Posterior vena cava (tissue), 2 donors: ENCODE measurements at regions not wholly inside any gene's neighbourhood (a gene's known extent, or its start where the extent isn't known, plus 50 kb on each side); places are given as distances from the start of the nearest gene placed in this dataset.
"Not testable (repeated sequence)": the region's sequence is repeated elsewhere in the genome, so short reads cannot be mapped to it uniquely, and the experiment has no call there.

Experiments
- DNase-seq: peaks from one replicate; pipeline ENCODE4 v3.0.0-alpha.2; 2020; ENCODE audit warnings: low spot score
- intact Hi-C, 2 donors: fragments of 100-400 bp; cut with DNase I; formaldehyde crosslinking; loops; one replicate each; pipeline versions ENCODE4 v1.14.1 to v1.14.2; 2022 to 2023
- donor health status: DM: yes; HTN: yes; CAD: no.
- donor health status: DM: yes; HTN: yes; CAD: no.

- intact Hi-C loops, result loop anchor here in 1 of 2 donors (10.0 kb wide), 1 partner anchor 65 kb away; no protein-coding TSS in a partner anchor
- no peak for DNase-seq
Observed at GRCh38 chr2:215839816-215840215, 173.5 kb downstream of the MREG start.

DNA sequence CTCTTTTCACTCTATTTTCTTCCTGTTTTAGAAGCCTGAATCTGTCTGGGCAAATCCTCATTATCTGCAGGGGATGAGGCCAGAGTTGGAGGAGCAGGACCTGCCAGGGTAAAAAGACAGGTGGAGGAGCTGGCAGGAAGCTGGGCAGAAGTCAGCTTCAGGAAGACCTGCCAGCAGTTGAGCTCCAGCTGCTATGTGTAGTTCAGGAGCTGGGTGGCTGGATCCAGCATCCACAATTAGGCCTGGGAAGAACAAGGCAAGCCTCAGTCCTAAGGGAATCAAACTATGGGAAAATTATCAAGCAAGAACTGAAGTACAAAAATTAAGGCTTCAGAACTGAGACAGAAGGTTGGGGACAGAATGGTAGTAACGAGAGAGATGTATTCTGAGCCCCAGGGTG lies 174.0 kb downstream of the MREG start:
- intact Hi-C loops, result loop anchor here in 1 of 2 donors (10.0 kb wide), 1 partner anchor 65 kb away; no protein-coding TSS in a partner anchor
- no peak for DNase-seq

DNA sequence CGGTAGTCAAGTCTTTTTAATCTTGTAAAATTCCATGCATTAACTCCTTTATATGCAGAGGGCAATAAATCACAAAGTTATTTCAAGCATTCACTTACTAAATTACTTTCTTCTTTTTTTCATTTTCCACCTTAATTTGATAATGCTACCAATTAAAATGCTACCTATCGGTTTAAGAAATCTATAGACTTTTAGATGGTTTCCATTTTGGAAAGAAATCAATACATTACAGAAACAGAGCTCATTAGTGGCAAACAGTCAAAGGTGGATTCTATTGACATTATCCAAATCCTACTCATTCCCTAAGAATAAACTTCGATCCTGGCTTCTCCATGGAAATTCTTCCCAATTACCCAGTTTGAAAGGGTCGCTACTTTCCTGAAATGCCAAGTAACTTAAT lies 176.5 kb downstream of the MREG start:
- intact Hi-C loops, result loop anchor here in 1 of 2 donors (10.0 kb wide), 1 partner anchor 68 kb away; no protein-coding TSS in a partner anchor

GRCh38 chr2:215835657-215836056 lies 177.7 kb downstream of the MREG start:
- intact Hi-C loops, result loop anchor here in 1 of 2 donors (10.0 kb wide), 1 partner anchor 69 kb away; no protein-coding TSS in a partner anchor
- DNase-seq, result no peak

More for the DNA sequence above, 176.5 kb downstream of the MREG start:
- no peak for DNase-seq

DNA sequence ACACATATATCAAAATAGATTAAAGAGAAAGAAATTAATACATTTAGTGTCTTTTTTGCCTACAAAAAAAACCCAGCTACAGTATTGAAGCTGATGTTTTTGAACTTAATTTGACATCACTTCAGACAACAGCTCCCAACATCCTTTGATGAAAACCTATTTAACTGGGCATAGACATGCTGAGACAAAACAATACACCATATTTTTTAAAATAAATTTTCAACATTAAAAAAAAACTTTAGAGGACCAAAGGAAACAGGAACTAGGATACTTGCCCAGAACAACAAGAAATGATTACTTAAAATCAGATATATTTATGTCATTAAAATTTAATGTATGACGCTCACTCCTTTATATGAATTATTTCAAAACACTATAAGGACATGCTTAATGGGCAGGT lies 178.1 kb downstream of the MREG start:
- intact Hi-C loops, result loop anchor here in 1 of 2 donors (10.0 kb wide), 1 partner anchor 70 kb away; no protein-coding TSS in a partner anchor

GRCh38 chr2:215833531-215834162 lies 179.7 kb downstream of the MREG start:
- DNase-seq, result no peak
- intact Hi-C loops, result loop anchor here in 1 of 2 donors (10.0 kb wide), 1 partner anchor 71 kb away; no protein-coding TSS in a partner anchor

More for the DNA sequence above, 178.1 kb downstream of the MREG start:
- DNase-seq, result no peak

GRCh38 chr2:215832791-215833190 lies 180.6 kb downstream of the MREG start:
- intact Hi-C loops, result loop anchor here in 1 of 2 donors (10.0 kb wide), 1 partner anchor 72 kb away; no protein-coding TSS in a partner anchor
- no peak for DNase-seq

GRCh38 chr2:215831296-215831913 lies 181.9 kb downstream of the MREG start:
- peak; percentile 79 for DNase-seq
- intact Hi-C loops, result loop anchor here in 1 of 2 donors (10.0 kb wide), 1 partner anchor 73 kb away; no protein-coding TSS in a partner anchor

DNA sequence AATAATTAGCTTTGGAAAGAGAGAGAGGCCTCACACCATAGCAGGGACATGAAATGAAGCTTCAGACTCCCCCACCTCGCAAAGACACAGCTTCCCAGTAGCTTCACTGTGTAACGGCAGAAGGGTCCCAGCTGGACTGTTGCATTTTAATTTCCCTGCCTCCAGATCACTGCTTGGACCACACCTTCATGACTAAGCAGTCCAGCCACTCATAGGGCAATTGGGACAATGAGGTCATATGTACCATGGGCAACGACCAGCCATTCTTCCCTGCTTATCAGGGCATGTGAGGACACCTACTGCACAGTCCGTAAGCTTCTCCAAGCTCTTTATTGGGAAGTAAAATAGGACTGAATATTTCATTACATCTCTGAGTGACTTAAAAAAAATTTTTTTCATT lies 183.0 kb downstream of the MREG start:
- no peak for DNase-seq
- intact Hi-C loops, result loop anchor here in 1 of 2 donors (10.0 kb wide), 1 partner anchor 74 kb away; no protein-coding TSS in a partner anchor

DNA sequence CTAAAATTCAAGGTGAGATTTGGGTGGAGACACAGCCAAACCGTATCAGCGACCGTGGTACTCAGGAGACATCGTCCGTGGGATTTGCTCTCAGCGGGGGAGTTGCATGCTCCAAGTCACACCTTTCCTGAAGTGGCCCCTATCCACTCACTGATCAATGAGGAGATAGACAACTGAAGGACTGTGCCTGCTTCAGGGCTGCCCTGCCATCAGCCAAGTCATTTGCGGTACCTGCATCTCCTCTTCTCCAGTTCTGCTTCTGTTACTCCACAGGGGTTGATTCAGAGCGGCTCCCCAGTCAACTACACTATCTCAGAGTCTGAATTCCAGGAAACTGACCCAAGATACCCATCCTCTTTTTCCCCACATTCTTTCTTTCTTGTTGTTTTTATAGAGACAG lies 184.1 kb downstream of the MREG start:
- intact Hi-C loops, result no loop called here
- no peak for DNase-seq

DNA sequence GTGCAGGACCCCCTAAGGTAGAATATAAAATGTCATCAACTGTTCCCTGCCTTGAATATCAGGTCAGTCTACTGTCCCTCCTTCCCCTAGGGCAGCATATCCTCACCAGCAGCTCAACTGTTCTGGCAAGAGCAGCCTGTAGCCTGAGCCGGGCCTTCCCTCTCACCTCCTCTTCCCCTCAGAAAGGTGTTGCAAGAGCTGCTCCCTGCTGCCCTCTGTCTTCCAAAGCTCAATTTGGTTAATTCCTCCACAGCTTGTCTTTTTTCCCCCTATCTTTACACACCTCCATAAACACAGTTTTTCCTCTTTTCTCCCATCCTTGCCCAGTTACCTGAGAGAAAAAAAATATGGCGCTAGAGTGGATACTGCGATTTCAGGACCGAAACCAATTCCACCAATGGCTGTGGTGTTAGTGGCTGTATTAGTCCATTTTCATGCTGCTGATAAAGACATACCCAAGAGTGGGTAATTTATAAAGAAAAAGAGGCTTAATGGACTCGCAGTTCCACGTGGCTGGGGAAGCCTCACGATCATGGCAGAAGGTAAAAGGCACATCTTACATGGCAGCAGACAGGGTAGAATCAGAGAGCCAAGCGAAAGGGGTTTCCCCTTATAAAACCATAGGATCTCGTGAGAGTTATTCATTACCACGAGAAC lies 184.7 kb downstream of the MREG start:
- no peak for DNase-seq

GRCh38 chr2:215826838-215827441 lies 186.4 kb downstream of the MREG start:
- intact Hi-C loops, result no loop called here
- no peak for DNase-seq

More for the DNA sequence above, 184.7 kb downstream of the MREG start:
- intact Hi-C loops, result no loop called here

- intact Hi-C loops, result no loop called here
- no peak for DNase-seq
Observed at GRCh38 chr2:215826376-215826775, 187.0 kb downstream of the MREG start.

DNA sequence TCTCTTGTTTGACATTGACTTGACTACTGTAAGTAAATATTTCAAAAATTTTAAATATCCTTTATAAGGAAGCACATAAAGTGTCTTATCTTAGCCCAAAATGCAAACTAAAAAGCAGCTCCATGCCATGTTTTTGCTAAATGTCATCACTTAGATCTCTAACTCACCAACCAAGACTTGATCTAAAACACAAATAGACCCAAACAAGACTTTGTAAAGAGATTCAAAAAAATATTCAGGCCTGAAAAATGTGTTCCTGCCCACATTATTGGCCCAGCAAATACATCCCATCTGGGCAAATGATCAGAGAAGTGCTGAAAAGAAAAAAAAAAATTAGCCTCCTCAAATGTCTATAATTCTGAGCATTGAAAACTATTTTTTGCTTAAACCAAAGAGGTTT lies 187.6 kb downstream of the MREG start:
- DNase-seq, result no peak
- intact Hi-C loops, result no loop called here

- DNase-seq, intact Hi-C loops: not testable (repeated sequence)
Observed at GRCh38 chr2:215821298-215821697, 192.1 kb downstream of the MREG start.

GRCh38 chr2:215819713-215820112 lies 193.6 kb downstream of the MREG start:
- intact Hi-C loops, result not testable (repeated sequence)

DNA sequence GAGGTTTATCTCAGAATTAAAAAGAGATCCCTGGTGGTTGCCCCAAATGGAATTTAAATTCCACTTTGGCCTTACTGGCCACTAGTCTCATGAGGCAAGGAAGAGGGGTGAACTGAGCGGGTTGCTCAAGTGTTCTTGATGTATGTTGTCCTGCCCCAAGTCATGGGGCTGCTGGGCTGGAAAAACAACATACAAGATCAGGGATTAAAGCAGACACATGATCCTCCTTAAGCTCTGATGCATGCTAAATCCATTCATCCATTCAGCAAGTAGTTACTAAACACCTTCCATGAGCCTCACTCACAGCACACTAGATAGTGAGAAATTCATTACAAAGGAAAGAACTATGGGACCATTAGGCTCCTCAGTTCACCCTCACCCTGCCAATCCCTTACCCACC lies 196.3 kb downstream of the MREG start:
- intact Hi-C loops, result no loop called here
- DNase-seq, result no peak

More at GRCh38 chr2:215819713-215820112, 193.6 kb downstream of the MREG start:
- DNase-seq, result not testable (repeated sequence)

GRCh38 chr2:215816424-215816823 lies 196.9 kb downstream of the MREG start:
- no peak for DNase-seq
- intact Hi-C loops, result no loop called here

DNA sequence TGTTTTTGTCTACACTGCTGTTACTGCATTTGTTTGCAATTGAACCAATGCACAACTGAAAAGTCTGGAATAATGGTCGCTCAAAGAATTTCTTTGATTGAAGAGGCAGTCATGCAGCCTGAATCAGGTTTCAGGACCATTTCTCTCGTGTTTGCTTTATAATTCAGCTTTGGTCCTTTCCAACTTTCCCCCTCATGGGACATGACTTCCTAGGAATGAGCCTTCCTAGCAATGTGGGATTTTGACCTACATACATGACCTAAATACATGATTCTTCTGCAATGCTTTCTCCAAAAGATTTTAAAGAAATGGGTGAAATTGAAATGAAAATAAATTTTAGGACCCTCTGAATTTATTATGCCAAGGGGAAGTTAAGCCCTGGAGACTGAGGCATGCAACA lies 197.4 kb downstream of the MREG start:
- DNase-seq, result no peak
- intact Hi-C loops, result no loop called here
